GM23338 (cell line): ENCODE measurements at regions not wholly inside any gene's neighbourhood (a gene's known extent, or its start where the extent isn't known, plus 50 kb on each side); places are given as distances from the start of the nearest gene placed in this dataset.

Experiments used
- CTCF ChIP-seq, 2 experiments: fragments of 200-600 bp in 1 of 2; sonication (generic) in 1 of 2; conservative IDR thresholded peaks; 2 replicates each; pipeline versions ENCODE4 v1.5.1 to v1.6.1; 2016 to 2017; ENCODE audit warnings: antibody characterized with exemption in 2 of 2, low read depth in 2 of 2, mild to moderate bottlenecking in 2 of 2, moderate library complexity in 1 of 2
- EZH2phosphoT487 ChIP-seq: fragments of 200-600 bp; sonication (generic); IDR thresholded peaks from one replicate; pipeline ENCODE4 v1.8.1; 2018; ENCODE audit warnings: antibody characterized with exemption; ENCODE audit not compliant: unreplicated experiment
- NANOG ChIP-seq: IDR thresholded peaks from 2 replicates; pipeline ENCODE4 v1.6.1; 2016; ENCODE audit warnings: antibody characterized with exemption, borderline replicate concordance
- POLR2AphosphoS5 ChIP-seq: IDR thresholded peaks from 2 replicates; pipeline ENCODE4 v1.6.1; 2016; ENCODE audit warnings: antibody characterized with exemption, low read depth
- STAT1 ChIP-seq: IDR thresholded peaks from one replicate; pipeline ENCODE4 v1.6.1; 2016; ENCODE audit warnings: antibody characterized with exemption; ENCODE audit not compliant: unreplicated experiment
- ZNF331 ChIP-seq: fragments of 250-450 bp; sonication (Bioruptor Pico); IDR thresholded peaks from 2 replicates; pipeline ENCODE4 v1.5.0; 2020; ENCODE audit warnings: low read depth, mild to moderate bottlenecking, moderate library complexity
- TF ChIP-seq, protein P1 (sequence below): fragments of 250-450 bp; sonication (Bioruptor Pico); IDR thresholded peaks from 2 replicates; pipeline ENCODE4 v1.5.0; 2020; ENCODE audit warnings: mild to moderate bottlenecking, moderate library complexity
- TF ChIP-seq, protein P2 (sequence below): IDR thresholded peaks from one replicate; pipeline ENCODE4 v1.6.1; 2018; ENCODE audit warnings: antibody characterized with exemption; ENCODE audit not compliant: unreplicated experiment
- TF ChIP-seq, protein P3 (sequence below): IDR thresholded peaks from 2 replicates; pipeline ENCODE4 v1.6.1; 2016; ENCODE audit warnings: antibody characterized with exemption

DNA sequence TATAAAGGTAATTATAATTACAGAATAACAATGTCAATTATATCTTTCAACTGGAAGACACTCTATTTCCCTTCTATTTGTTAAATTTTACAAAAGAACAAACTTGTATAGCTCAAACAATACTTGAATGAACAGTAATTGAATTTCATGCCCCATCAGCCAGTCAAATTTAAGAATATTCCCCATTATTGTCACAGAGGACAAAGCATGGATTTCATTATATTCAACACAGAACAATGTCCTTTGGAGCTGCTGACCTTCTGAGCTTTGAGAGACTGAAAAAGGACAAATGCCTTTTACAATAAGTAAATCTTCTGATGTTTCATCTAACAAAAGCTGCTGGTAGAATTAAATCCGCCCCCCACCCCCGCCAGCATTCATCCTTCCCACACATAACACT is 187.5 kb upstream of the MC4R start (continued):
- TF ChIP-seq, protein P1, sequence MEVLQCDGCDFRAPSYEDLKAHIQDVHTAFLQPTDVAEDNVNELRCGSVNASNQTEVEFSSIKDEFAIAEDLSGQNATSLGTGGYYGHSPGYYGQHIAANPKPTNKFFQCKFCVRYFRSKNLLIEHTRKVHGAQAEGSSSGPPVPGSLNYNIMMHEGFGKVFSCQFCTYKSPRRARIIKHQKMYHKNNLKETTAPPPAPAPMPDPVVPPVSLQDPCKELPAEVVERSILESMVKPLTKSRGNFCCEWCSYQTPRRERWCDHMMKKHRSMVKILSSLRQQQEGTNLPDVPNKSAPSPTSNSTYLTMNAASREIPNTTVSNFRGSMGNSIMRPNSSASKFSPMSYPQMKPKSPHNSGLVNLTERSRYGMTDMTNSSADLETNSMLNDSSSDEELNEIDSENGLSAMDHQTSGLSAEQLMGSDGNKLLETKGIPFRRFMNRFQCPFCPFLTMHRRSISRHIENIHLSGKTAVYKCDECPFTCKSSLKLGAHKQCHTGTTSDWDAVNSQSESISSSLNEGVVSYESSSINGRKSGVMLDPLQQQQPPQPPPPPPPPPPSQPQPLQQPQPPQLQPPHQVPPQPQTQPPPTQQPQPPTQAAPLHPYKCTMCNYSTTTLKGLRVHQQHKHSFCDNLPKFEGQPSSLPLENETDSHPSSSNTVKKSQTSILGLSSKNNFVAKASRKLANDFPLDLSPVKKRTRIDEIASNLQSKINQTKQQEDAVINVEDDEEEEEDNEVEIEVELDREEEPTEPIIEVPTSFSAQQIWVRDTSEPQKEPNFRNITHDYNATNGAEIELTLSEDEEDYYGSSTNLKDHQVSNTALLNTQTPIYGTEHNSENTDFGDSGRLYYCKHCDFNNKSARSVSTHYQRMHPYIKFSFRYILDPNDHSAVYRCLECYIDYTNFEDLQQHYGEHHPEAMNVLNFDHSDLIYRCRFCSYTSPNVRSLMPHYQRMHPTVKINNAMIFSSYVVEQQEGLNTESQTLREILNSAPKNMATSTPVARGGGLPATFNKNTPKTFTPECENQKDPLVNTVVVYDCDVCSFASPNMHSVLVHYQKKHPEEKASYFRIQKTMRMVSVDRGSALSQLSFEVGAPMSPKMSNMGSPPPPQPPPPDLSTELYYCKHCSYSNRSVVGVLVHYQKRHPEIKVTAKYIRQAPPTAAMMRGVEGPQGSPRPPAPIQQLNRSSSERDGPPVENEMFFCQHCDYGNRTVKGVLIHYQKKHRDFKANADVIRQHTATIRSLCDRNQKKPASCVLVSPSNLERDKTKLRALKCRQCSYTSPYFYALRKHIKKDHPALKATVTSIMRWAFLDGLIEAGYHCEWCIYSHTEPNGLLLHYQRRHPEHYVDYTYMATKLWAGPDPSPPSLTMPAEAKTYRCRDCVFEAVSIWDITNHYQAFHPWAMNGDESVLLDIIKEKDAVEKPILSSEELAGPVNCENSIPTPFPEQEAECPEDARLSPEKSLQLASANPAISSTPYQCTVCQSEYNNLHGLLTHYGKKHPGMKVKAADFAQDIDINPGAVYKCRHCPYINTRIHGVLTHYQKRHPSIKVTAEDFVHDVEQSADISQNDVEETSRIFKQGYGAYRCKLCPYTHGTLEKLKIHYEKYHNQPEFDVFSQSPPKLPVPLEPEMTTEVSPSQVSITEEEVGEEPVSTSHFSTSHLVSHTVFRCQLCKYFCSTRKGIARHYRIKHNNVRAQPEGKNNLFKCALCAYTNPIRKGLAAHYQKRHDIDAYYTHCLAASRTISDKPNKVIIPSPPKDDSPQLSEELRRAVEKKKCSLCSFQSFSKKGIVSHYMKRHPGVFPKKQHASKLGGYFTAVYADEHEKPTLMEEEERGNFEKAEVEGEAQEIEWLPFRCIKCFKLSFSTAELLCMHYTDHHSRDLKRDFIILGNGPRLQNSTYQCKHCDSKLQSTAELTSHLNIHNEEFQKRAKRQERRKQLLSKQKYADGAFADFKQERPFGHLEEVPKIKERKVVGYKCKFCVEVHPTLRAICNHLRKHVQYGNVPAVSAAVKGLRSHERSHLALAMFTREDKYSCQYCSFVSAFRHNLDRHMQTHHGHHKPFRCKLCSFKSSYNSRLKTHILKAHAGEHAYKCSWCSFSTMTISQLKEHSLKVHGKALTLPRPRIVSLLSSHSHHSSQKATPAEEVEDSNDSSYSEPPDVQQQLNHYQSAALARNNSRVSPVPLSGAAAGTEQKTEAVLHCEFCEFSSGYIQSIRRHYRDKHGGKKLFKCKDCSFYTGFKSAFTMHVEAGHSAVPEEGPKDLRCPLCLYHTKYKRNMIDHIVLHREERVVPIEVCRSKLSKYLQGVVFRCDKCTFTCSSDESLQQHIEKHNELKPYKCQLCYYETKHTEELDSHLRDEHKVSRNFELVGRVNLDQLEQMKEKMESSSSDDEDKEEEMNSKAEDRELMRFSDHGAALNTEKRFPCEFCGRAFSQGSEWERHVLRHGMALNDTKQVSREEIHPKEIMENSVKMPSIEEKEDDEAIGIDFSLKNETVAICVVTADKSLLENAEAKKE (CRISPR knock-in tag): no peak
- TF ChIP-seq POLR2AphosphoS5 (no peak), NANOG (no peak), EZH2phosphoT487 (no peak), CTCF (conservative IDR thresholded peaks at IDR 0.05; ENCODE audit: low read depth in 2 of 2) (no peak), STAT1 (no peak), ZNF331 (CRISPR knock-in tag) (no peak)
- TF ChIP-seq, protein P2, sequence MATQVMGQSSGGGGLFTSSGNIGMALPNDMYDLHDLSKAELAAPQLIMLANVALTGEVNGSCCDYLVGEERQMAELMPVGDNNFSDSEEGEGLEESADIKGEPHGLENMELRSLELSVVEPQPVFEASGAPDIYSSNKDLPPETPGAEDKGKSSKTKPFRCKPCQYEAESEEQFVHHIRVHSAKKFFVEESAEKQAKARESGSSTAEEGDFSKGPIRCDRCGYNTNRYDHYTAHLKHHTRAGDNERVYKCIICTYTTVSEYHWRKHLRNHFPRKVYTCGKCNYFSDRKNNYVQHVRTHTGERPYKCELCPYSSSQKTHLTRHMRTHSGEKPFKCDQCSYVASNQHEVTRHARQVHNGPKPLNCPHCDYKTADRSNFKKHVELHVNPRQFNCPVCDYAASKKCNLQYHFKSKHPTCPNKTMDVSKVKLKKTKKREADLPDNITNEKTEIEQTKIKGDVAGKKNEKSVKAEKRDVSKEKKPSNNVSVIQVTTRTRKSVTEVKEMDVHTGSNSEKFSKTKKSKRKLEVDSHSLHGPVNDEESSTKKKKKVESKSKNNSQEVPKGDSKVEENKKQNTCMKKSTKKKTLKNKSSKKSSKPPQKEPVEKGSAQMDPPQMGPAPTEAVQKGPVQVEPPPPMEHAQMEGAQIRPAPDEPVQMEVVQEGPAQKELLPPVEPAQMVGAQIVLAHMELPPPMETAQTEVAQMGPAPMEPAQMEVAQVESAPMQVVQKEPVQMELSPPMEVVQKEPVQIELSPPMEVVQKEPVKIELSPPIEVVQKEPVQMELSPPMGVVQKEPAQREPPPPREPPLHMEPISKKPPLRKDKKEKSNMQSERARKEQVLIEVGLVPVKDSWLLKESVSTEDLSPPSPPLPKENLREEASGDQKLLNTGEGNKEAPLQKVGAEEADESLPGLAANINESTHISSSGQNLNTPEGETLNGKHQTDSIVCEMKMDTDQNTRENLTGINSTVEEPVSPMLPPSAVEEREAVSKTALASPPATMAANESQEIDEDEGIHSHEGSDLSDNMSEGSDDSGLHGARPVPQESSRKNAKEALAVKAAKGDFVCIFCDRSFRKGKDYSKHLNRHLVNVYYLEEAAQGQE: no peak
- TF ChIP-seq, protein P3, sequence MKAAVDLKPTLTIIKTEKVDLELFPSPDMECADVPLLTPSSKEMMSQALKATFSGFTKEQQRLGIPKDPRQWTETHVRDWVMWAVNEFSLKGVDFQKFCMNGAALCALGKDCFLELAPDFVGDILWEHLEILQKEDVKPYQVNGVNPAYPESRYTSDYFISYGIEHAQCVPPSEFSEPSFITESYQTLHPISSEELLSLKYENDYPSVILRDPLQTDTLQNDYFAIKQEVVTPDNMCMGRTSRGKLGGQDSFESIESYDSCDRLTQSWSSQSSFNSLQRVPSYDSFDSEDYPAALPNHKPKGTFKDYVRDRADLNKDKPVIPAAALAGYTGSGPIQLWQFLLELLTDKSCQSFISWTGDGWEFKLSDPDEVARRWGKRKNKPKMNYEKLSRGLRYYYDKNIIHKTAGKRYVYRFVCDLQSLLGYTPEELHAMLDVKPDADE: no peak
